RPMI7951 (cell line): ENCODE measurements at regions not wholly inside any gene's neighbourhood (a gene's known extent, or its start where the extent isn't known, plus 50 kb on each side); places are given as distances from the start of the nearest gene placed in this dataset.

Experiments
- DNase-seq: peaks from one replicate; pipeline ENCODE4 v3.0.0-alpha.2; 2012; ENCODE audit warnings: low read depth

- no peak for DNase-seq
These were observed 138.9 kb downstream of the TOMM20 start for GRCh38 chr1:234989479-234990327.

GRCh38 chr1:234989019-234989418 lies 139.6 kb downstream of the TOMM20 start:
- no peak for DNase-seq

GRCh38 chr1:234988536-234988935 lies 140.1 kb downstream of the TOMM20 start:
- DNase-seq = no peak

DNA sequence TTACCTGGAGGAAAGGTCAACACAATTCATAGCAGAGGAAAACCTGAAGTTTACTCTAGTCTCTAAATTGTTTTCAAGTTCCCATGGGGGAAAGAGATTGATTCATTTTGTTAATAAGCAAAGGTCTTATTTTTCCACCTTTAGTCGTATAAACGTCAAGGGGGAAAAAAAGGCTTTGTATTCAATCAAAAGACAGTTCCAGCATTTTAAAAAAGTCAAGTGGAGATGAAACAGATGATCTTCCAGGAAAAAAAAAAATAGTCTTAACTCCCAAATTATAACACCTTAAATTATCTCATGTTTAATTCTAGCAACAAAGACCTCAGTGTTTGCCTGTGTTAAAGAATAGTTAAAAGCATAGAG lies 140.5 kb downstream of the TOMM20 start:
- DNase-seq = no peak

DNA sequence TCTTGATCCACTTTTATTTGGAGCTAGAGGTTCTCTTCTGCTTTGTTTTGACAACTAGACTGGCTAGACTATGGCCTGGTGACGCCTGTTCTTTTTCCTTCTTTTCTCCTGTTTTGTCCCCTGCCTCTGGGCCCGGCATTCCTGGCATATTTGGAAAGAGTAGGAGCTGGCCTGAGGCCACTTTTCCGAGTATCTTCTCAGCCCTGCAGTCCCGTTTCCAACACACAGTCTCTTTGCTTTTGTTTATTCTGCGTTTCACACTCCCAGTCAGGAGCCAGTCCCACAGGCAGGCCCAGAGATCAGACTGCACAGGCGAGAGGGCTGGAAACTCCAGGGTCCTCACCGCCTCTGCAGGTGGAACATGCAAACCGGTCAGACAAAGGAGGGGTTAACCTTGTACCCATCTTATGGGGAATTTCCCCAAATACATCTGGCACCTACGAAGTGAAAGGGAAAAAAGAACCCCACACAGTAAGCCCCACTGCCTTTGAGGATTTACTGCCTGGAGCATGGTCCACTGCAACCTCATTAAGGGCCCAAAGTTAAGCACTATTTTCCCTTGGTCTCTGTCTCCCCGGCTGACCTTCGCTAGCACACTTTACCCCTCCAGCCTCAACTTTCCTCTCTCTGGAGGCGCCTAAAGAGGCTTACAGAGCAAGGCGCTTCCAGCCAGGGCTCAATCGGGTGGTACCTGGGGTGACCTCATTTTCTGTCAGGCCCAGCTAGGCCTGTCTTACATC lies 141.1 kb downstream of the TOMM20 start:
- peak; percentile 91 for DNase-seq

- DNase-seq = no peak
These were observed 141.8 kb downstream of the TOMM20 start for GRCh38 chr1:234986750-234987414.

GRCh38 chr1:234985516-234986294 lies 142.9 kb downstream of the TOMM20 start:
- no peak for DNase-seq

DNA sequence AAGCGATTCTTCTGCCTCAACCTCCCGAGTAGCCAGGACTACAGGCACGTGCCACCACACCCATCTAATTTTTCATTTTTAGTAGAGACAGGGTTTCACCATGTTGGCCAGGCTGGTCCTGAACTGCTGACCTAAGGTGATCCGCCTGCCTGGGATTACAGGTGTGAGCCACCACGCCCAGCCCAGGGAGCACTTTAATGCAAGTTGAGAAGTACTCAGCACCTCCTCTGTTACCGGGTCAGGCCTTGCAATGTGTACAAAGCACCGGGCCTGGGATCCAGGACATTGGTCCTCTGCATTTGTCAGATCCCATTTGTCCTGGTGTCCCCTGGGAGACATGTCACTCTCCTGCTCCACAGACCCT lies 143.6 kb downstream of the TOMM20 start:
- no peak for DNase-seq

- no peak for DNase-seq
These were observed 144.9 kb downstream of the TOMM20 start for GRCh38 chr1:234983564-234984238.

DNA sequence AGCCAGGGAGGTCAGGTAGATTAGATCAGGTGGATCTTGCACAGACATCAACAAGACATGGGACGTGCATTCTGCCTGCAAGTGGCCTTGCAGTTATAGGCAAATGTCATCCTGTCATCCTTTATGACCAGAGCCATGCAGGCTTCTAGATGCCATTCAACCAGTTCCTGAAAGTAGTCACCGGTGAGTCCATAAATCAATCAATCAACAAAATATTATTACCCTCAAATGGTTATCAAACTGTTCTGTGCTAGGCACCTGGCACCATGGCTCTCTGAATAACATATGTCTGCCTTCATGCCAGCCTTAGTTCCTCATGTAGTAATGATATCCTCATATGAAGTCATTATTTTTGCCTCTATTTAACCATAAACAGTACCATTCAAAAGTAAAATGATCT lies 146.9 kb downstream of the TOMM20 start:
- no peak for DNase-seq

- DNase-seq = peak; percentile 100
These were observed 147.8 kb downstream of the TOMM20 start for GRCh38 chr1:234980645-234981396.

DNA sequence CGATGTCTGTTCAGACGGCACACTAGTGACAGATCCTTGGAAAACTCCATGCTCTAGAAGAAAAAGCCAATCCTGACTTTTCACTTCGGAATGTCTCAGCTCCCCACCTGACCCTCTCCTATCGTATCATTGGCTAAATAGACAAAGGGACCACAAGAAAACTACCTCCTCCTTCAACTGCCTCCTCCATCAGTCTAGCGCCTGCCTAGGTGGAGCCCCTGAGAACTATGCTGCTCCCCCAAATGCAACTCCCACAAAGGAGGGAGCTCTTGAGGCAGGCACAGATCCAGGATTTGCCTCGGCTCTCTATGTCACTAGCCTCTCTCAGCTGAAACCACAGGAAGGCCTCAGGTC lies 148.4 kb downstream of the TOMM20 start:
- no peak for DNase-seq

DNA sequence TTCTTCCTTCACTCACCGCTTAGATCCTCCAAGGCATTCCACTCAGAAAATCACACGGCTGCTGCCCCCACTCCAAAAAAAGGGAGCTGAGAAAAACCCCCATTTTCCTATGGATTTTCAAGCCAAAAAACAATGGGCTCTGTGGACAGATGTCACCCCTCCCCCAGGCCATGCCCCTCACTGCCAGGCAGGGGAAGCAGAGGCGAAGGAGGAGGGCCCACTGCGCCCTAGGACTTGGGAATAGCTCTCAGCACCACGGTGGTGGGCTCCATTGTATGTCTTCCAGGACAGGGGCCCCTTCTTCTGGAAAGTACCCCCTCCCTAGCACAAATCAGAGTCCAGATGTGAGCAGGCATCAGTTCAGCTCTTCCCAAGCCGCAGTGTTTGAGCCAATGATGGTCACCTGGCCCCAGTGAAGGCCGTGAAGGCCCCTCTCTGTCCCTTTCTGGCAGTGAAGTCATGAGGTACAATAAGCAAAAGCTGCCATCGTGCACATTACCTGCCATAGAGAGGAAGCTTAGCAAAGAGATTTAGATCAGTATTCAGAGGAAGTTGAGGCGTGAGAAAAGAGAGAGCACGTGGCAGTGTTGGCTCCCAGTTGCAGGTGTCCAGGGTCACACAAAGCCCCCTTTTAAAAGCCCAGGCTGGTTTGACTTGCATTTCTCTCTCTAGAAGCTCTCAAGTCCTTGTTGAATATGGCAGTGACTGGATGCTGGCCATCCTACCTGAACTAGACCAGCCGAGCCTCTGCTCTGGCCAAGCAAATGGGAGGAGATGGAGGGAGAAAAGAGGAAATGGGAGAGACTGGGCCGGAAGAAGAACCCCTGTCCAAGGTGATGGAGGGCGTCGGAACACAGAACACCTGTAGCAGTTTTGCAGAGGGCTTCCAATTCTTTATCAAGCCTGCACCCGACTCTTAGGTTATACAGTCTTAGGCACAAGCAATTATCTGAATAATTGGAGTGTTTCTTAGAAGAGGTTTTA lies 149.0 kb downstream of the TOMM20 start:
- no peak for DNase-seq

DNA sequence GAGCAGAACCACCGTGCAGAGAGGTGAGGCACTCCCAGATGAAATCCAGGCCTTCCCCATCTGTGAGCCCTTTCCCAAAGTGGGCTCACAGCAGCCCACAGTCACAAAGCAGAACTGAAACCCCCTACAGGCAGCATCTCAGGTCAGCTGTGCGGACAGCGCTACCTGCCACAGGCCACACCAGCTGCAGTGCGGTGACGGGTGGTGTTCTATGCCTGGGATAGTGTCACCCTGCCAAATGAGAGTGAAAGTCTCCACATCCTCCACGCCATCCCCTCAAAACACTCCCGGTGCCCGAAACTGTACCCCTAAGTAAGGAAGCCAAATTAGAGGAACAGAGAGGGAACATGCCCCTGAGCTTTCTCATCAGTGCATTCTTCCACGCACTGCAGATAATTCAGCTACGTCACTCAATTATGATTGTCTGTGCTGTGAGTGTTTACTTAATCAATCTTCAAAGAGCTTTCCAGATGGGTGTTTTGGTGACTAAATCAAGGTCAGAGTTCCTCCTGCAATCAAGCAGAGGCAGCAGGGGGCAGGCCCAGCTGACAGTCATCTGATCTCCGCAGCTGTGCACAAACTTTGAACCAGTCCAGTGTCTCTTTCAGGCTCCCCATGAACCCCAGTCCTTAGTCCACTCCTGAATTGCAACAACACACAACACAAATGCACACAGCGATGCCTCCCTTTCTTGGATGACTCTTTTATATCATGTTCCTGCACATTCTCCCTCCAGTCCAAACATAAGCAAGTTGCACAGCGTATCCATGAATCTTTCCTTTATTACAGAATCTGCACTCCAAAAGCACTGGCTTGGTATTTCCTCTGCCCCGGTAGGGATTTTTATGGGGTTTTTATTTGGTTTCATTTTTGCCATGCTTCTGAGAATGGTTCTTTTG lies 150.0 kb downstream of the TOMM20 start:
- DNase-seq = peak; percentile 95

DNA sequence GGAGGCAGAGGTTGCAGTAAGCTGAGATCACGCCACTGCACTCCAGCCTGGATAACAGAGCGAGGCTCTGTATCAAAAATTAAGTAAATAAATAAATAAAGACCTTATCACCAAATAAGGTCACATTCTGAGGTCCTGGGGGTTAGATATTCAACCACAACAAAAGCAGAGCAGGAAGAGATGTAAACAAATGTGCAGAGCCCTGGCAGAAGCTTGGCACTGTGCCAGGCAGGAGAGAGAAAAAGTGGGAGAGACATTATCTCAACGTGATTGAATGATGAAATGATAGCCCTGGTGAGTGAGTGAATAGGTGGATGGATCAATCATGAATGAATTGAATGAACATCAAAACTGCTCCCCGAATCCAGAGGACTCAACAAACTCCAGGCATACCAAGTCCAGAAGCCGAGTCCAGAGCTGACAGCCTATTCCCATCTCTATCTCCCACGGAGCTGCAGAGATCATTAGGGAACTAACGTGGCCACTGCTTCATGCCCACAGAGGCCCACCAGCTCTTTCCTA lies 150.7 kb downstream of the TOMM20 start:
- DNase-seq = peak; percentile 52

DNA sequence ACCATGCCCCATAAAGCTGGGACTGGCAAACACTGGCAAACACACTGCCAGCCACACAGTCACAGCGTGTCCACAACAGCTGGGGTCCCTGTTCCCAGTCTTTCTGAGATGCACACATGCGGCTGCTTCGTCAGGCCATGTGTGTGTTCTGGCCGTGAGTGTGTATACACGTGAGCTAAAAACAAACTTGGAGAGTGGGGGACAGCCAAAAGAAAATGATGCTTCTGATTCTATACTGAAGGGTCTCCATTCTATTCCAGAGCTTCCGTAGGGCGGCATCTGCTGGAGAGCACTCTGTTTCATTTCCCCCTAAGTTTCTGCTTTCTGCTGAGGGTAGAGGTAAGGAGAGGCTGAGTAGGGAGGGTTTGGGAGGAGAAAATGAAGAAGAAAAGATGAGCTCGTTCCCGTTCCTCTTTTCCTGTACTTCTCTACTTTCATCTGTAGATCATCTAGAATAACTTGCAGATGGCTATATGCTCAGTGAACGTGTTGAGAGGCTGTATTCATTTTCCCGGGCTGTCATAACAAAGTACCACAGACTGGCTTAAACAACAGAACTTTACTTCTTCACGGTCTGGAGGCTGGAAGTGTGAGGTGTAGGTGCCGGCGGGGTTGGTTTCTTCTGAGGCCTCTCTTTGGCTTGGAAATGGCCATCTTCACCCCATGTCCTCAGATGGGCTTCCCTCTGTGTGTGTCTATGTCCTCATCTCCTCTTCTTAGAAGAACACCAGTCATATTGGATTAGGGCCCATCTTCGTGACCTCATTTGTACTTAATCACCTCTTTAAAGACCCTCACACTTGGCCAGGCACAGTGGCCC lies 151.6 kb downstream of the TOMM20 start:
- no peak for DNase-seq
